Stomach (tissue), 8 donors: ENCODE measurements at regions not wholly inside any gene's neighbourhood (a gene's known extent, or its start where the extent isn't known, plus 50 kb on each side); places are given as distances from the start of the nearest gene placed in this dataset.

ENCODE experiments used
- DNase-seq, 2 donors: peaks; one replicate each; pipeline versions ENCODE4 v3.0.0 to v3.0.0-alpha.2; 2013 to 2019
- H3K27ac ChIP-seq, 5 donors: fragments of 200-600 bp in 4 of 5; sonication (generic) in 4 of 5; one replicate each; pipeline ENCODE4 v1.5.1; 2013 to 2019; ENCODE audit warnings: mild to moderate bottlenecking in 1 of 5, moderate library complexity in 1 of 5
- H3K27me3 ChIP-seq, 3 donors: fragments of 200-600 bp; sonication (generic); one replicate each; pipeline ENCODE4 v1.5.1; 2017 to 2019; ENCODE audit warnings: mixed run types in 1 of 3
- H3K36me3 ChIP-seq, 4 donors: fragments of 200-600 bp; sonication (generic); 1 replicate in 3 of 4; 2 replicates in 1 of 4; pipeline ENCODE4 v1.5.1; 2016 to 2019
- H3K4me1 ChIP-seq, 4 donors: fragments of 200-600 bp; sonication (generic); one replicate each; pipeline ENCODE4 v1.5.1; 2016 to 2019
- H3K4me3 ChIP-seq, 4 donors: fragments of 200-600 bp; sonication (generic) in 3 of 4; one replicate each; pipeline ENCODE4 v1.5.1; 2016 to 2019; ENCODE audit warnings: mild to moderate bottlenecking in 1 of 4
- H3K9me3 ChIP-seq, 4 donors: fragments of 200-600 bp; sonication (generic); one replicate each; pipeline ENCODE4 v1.5.1; 2016 to 2019
- EP300 ChIP-seq: sonication (generic); formaldehyde crosslinking; IDR thresholded peaks from one replicate; pipeline ENCODE4 v1.6.1; 2017; ENCODE audit warnings: antibody characterized with exemption
- POLR2A ChIP-seq, 4 donors: fragments of 450-650 bp; IDR thresholded peaks; one replicate each; pipeline ENCODE4 v1.6.1; 2016; ENCODE audit warnings: antibody characterized with exemption in 4 of 4, control low read depth in 2 of 4, mild to moderate bottlenecking in 1 of 4, moderate library complexity in 1 of 4
- POLR2AphosphoS5 ChIP-seq, 3 donors: sonication (generic); formaldehyde crosslinking; IDR thresholded peaks; one replicate each; pipeline ENCODE4 v1.6.1; 2016; ENCODE audit warnings: antibody characterized with exemption in 3 of 3
- WGBS, 5 donors: extraction: QIAGEN DNeasy Blood & Tissue Kit in 3 of 5; methylation state at CpG; one replicate each; pipeline versions ENCODE4 v1.1.5 to v1.1.7; 2013 to 2018; 5-methylcytosine and 5-hydroxymethylcytosine counted together
- intact Hi-C: fragments of 100-400 bp; cut with DNase I; formaldehyde crosslinking; loops from one replicate; pipeline ENCODE4 v1.15.1; 2023; ENCODE audit warnings: low total_unique reads
- TF ChIP-seq, protein P1 (sequence below), 7 experiments: fragments of 450-650 bp in 4 of 7; fragments of 200-600 bp in 3 of 7; sonication (generic) in 3 of 7; IDR thresholded peaks; one replicate each; pipeline ENCODE4 v1.5.1; 2016 to 2019; ENCODE audit warnings: antibody characterized with exemption in 7 of 7, control low read depth in 2 of 7, mild to moderate bottlenecking in 1 of 7
- donor health status: healthy with polysubstance abuse.
- donor health status: Bipolar disorder and iron deficiency.
- donor health status: healthy.

DNA sequence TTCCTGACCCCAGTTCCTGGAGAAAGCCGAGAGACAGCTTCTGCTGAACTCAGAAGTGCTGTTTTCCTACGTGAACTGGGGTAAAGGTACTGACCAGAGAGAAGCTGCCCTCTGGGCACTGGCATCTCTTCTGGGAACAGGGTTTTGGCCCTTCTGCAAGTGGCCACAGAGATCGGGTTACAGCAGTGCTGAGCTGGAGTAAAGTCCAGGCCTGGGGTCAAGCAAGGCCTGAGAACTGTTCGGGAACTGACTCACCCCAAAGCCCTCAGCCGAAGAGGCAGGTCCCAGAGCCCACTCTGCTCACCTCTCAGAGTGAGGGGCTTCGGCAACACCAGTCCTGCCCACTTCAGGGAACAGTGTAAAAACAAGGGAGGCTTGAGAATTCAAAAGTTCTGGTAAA is 177.2 kb upstream of the RUNX1 start:
- H3K9me3 ChIP-seq: no peaks in the 10 kb centered on the region
- peak in 1 of 2 donors; percentile 45 for DNase-seq
- no peak for TF ChIP-seq EP300
- no peak for TF ChIP-seq POLR2AphosphoS5 (IDR thresholded peaks at IDR 0.05)
- TF ChIP-seq, protein P1, sequence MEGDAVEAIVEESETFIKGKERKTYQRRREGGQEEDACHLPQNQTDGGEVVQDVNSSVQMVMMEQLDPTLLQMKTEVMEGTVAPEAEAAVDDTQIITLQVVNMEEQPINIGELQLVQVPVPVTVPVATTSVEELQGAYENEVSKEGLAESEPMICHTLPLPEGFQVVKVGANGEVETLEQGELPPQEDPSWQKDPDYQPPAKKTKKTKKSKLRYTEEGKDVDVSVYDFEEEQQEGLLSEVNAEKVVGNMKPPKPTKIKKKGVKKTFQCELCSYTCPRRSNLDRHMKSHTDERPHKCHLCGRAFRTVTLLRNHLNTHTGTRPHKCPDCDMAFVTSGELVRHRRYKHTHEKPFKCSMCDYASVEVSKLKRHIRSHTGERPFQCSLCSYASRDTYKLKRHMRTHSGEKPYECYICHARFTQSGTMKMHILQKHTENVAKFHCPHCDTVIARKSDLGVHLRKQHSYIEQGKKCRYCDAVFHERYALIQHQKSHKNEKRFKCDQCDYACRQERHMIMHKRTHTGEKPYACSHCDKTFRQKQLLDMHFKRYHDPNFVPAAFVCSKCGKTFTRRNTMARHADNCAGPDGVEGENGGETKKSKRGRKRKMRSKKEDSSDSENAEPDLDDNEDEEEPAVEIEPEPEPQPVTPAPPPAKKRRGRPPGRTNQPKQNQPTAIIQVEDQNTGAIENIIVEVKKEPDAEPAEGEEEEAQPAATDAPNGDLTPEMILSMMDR (IDR thresholded peaks at IDR 0.05): no peak
- no peak for TF ChIP-seq POLR2A (IDR thresholded peaks at IDR 0.05)
- no peak overlapping the region for H3K4me3 ChIP-seq
- 34 to 62% (median 44%) methylated on average over 5 to 6 of the region's 6 CpGs for WGBS, 5 donors
- no peaks in the 10 kb centered on the region for H3K27me3 ChIP-seq
- no peaks in the 10 kb centered on the region for H3K36me3 ChIP-seq
- peak overlapping the region in 2 of 5 donors; percentile 20 to 38 for H3K27ac ChIP-seq
- peaks cover 0 to 23% (median 9%) of the 10 kb centered on the region in 4 donors for H3K4me1 ChIP-seq
- intact Hi-C loops: no loop called here

DNA sequence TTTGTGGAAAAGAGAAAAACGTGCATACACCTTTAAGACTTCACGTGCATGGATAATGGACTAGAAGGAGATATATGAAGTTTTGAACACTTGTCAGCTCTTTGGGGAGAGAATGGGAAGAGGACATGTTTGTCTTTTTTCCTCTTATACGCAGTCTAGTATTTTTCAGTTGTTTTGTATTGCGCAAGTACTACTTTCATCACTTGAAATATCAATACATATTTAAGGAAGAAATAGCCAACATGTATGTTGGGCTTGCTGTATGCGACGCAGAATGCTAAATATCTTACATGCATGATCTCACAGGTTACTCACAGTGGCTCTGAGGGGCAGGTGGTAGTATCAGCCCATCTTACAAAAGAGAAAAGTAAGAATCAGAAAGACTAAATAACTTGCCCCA is 176.5 kb upstream of the RUNX1 start:
- WGBS, 5 donors: 93 to 98% (median 95%) methylated on average over 6 of the region's 6 CpGs
- no peaks in the 10 kb centered on the region for H3K27me3 ChIP-seq
- DNase-seq: no peak
- no peak for TF ChIP-seq POLR2A (IDR thresholded peaks at IDR 0.05)
- TF ChIP-seq, protein P1 (IDR thresholded peaks at IDR 0.05): no peak
- no peak for TF ChIP-seq POLR2AphosphoS5 (IDR thresholded peaks at IDR 0.05)
- TF ChIP-seq EP300: no peak
- no peak overlapping the region for H3K4me3 ChIP-seq
- H3K4me1 ChIP-seq: peaks cover 0 to 23% (median 9%) of the 10 kb centered on the region in 4 donors
- H3K36me3 ChIP-seq: no peaks in the 10 kb centered on the region
- H3K9me3 ChIP-seq: no peaks in the 10 kb centered on the region
- intact Hi-C loops: no loop called here
- no peak overlapping the region for H3K27ac ChIP-seq

DNA sequence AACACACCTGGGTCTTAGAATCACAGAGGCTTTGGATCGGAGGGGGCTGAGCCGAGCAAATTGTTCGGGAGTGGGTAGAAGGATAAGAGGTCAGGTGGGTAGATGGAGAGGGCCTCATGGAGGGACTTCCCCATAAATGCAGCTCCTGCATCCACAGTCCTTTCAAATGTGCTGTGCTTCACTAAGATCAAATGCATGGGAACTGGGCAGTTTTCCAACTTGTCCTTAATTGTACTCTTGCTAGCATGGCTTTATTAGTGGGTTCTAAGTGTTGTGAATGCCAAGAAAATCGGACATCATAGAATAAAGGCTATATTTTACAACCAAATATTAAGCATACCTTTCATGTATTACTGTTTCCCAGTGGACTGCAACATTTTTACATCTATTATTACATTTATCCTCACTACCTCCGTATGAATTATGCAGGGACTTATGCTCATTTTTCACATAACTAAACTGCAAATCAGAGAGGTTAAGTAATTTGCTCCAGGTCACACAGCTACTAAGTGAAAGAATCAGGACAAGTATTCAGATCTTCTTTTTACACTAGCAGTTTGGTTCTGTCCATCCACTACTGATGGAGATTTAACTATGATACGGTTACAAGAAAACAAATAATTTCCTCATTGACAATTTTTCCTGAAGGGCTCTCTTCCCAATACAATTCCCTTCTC is 174.5 kb upstream of the RUNX1 start:
- Histone ChIP-seq H3K9me3 (no peaks in the 10 kb centered on the region), H3K36me3 (no peaks in the 10 kb centered on the region), H3K4me3 (no peak overlapping the region), H3K27me3 (no peaks in the 10 kb centered on the region), H3K27ac (no peak overlapping the region), H3K4me1 (peaks cover 0 to 23% (median 9%) of the 10 kb centered on the region in 4 donors)
- TF ChIP-seq, protein P1 (IDR thresholded peaks at IDR 0.05): no peak
- TF ChIP-seq POLR2AphosphoS5 (IDR thresholded peaks at IDR 0.05) (no peak), EP300 (no peak), POLR2A (IDR thresholded peaks at IDR 0.05) (no peak)
- intact Hi-C loops: no loop called here
- DNase-seq: no peak
- WGBS, 5 donors: 66 to 79% (median 75%) methylated on average over 6 of the region's 6 CpGs

DNA sequence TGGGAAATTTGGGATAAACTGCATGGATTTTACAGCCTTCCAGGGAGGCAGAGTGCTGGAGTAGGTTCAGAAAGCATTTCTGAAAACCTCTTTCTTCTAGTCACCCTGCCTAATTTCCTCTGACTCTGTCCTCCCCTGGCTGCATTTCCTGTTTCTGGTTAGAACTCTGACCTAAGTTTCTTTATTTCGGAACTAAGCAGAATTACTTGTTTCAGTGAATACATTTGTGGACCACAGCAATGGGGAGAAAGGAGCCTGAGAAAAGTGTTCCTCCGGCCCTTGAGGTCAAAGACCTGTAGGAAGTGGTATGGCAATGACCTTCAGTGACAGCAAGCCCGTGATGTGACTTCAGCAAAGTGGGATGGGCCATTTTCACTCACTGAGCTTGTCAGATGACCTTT is 173.4 kb upstream of the RUNX1 start:
- DNase-seq: peak in 1 of 2 donors; percentile 32

More for the DNA sequence above, 173.4 kb upstream of the RUNX1 start:
- no peak overlapping the region for H3K27ac ChIP-seq
- H3K4me3 ChIP-seq: no peak overlapping the region
- no peaks in the 10 kb centered on the region for H3K9me3 ChIP-seq
- no peaks in the 10 kb centered on the region for H3K36me3 ChIP-seq
- intact Hi-C loops: no loop called here
- 58 to 74% (median 63%) methylated on average over 3 of the region's 3 CpGs for WGBS, 5 donors
- no peaks in the 10 kb centered on the region for H3K27me3 ChIP-seq
- H3K4me1 ChIP-seq: peaks cover 0 to 23% (median 9%) of the 10 kb centered on the region in 4 donors
- no peak for TF ChIP-seq POLR2AphosphoS5 (IDR thresholded peaks at IDR 0.05)
- TF ChIP-seq, protein P1 (IDR thresholded peaks at IDR 0.05): no peak
- TF ChIP-seq POLR2A (IDR thresholded peaks at IDR 0.05): no peak
- TF ChIP-seq EP300: no peak
